EH (cell line): ENCODE measurements at regions not wholly inside any gene's neighbourhood (a gene's known extent, or its start where the extent isn't known, plus 50 kb on each side); places are given as distances from the start of the nearest gene placed in this dataset.
A peak's percentile ranks its signal among the peaks of the same experiment; 100 is the strongest.

Experiments
- DNase-seq: peaks from one replicate; pipeline ENCODE4 v3.0.0-alpha.2; 2015; ENCODE audit warnings: low read depth

- DNase-seq, result no peak
Measured at GRCh38 chr4:26073886-26074560, 160.0 kb downstream of the SMIM20 start.

- no peak for DNase-seq
Measured at GRCh38 chr4:26074712-26075430, 160.9 kb downstream of the SMIM20 start.

GRCh38 chr4:26075583-26075982 lies 161.6 kb downstream of the SMIM20 start:
- no peak for DNase-seq

GRCh38 chr4:26076000-26076587 lies 162.1 kb downstream of the SMIM20 start:
- DNase-seq, result peak; percentile 34

- DNase-seq, result peak; percentile 49
Measured at GRCh38 chr4:26076896-26077295, 162.9 kb downstream of the SMIM20 start.

GRCh38 chr4:26077756-26078155 lies 163.7 kb downstream of the SMIM20 start:
- no peak for DNase-seq

GRCh38 chr4:26080870-26081628 lies 167.0 kb downstream of the SMIM20 start:
- DNase-seq, result no peak

GRCh38 chr4:26081795-26082498 lies 167.9 kb downstream of the SMIM20 start:
- peak; percentile 55 for DNase-seq

- no peak for DNase-seq
Measured at GRCh38 chr4:26082565-26082964, 168.5 kb downstream of the SMIM20 start.

GRCh38 chr4:26083987-26084386 lies 170.0 kb downstream of the SMIM20 start:
- DNase-seq, result peak; percentile 87

GRCh38 chr4:26084414-26084813 lies 170.4 kb downstream of the SMIM20 start:
- no peak for DNase-seq

- DNase-seq, result peak; percentile 15
Measured at GRCh38 chr4:26085551-26085950, 171.5 kb downstream of the SMIM20 start.

- DNase-seq, result peak; percentile 53
Measured at GRCh38 chr4:26086621-26087441, 172.8 kb downstream of the SMIM20 start.

GRCh38 chr4:26088433-26088928 lies 174.5 kb downstream of the SMIM20 start:
- DNase-seq, result peak; percentile 75

- DNase-seq, result no peak
Measured at GRCh38 chr4:26093551-26093950, 179.5 kb downstream of the SMIM20 start.

GRCh38 chr4:26094076-26094475 lies 180.1 kb downstream of the SMIM20 start:
- no peak for DNase-seq

- peak; percentile 40 for DNase-seq
Measured at GRCh38 chr4:26094911-26095310, 180.9 kb downstream of the SMIM20 start.

- no peak for DNase-seq
Measured at GRCh38 chr4:26099967-26100366, 185.9 kb downstream of the SMIM20 start.

GRCh38 chr4:26101011-26101410 lies 187.0 kb downstream of the SMIM20 start:
- no peak for DNase-seq

- no peak for DNase-seq
Measured at GRCh38 chr4:26104056-26104685, 190.2 kb downstream of the SMIM20 start.
